GM12874 (cell line): ENCODE measurements at regions not wholly inside any gene's neighbourhood (a gene's known extent, or its start where the extent isn't known, plus 50 kb on each side); places are given as distances from the start of the nearest gene placed in this dataset.

ENCODE experiments used
- TF ChIP-seq, protein P1 (sequence below): IDR thresholded peaks from 2 replicates; pipeline ENCODE4 v1.5.1; 2011; ENCODE audit warnings: low read depth, mild to moderate bottlenecking, control low read depth, low read length, moderate library complexity; ENCODE audit not compliant: insufficient read depth

DNA sequence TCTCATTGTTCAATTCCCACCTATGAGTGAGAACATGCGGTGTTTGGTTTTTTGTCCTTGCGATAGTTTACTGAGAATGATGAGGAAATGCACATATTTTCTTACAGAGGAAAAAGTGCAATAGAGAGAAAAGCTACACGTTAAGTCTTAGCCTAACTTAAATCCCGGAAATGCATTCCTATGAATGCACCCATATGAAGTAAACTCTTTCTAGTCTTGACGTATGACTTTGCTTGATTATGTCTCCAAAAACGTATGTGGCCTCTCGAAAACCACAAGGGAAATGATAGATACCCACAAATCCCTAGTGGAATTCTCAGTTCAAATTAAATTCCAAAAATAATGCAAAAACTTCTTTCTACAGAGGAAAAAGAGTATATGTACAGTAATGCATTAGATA, 90.7 kb upstream of the SASH1 start:
- TF ChIP-seq, protein P1, sequence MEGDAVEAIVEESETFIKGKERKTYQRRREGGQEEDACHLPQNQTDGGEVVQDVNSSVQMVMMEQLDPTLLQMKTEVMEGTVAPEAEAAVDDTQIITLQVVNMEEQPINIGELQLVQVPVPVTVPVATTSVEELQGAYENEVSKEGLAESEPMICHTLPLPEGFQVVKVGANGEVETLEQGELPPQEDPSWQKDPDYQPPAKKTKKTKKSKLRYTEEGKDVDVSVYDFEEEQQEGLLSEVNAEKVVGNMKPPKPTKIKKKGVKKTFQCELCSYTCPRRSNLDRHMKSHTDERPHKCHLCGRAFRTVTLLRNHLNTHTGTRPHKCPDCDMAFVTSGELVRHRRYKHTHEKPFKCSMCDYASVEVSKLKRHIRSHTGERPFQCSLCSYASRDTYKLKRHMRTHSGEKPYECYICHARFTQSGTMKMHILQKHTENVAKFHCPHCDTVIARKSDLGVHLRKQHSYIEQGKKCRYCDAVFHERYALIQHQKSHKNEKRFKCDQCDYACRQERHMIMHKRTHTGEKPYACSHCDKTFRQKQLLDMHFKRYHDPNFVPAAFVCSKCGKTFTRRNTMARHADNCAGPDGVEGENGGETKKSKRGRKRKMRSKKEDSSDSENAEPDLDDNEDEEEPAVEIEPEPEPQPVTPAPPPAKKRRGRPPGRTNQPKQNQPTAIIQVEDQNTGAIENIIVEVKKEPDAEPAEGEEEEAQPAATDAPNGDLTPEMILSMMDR, result no peak

DNA sequence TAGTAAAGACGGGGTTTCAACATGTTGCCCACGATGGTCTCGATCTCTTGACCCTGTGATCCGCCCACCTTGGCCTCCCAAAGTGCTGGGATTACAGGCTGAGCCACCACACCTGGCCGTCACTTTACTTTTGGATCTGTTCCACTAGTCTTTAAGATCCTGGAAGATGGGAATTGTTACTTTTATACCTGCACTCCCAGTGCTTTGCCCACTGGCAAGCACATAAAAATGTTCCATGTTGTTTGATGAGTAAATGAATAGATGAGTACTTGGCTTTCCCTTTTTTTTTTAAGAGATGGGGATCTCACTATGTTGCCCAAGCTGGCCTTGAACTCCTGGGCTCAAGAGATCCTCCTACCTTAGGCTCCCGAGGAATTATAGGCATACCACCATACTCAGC, 84.8 kb upstream of the SASH1 start:
- TF ChIP-seq, protein P1, result no peak

- TF ChIP-seq, protein P1, result no peak
Measured at GRCh38 chr6:148258868-148259267, 83.8 kb upstream of the SASH1 start.

DNA sequence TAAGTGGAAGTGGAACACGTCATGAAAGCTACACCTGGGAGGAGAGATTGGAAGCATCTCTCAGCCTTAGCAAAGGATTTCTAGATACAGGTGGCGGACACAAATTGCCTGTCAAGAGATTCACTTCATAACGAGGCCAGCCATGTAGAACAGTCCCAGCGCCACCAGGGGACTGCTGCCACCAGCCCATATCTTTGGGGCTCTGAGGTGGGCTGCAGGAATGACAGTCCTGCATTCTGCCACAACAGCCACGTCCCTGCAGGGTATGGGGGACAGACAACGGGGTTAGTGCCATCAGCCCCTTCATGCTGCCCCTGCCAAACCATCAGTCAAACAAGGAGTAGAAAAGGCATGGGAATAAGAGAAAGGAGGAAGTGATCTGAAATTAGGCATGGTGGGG, 81.2 kb upstream of the SASH1 start:
- TF ChIP-seq, protein P1, result no peak

DNA sequence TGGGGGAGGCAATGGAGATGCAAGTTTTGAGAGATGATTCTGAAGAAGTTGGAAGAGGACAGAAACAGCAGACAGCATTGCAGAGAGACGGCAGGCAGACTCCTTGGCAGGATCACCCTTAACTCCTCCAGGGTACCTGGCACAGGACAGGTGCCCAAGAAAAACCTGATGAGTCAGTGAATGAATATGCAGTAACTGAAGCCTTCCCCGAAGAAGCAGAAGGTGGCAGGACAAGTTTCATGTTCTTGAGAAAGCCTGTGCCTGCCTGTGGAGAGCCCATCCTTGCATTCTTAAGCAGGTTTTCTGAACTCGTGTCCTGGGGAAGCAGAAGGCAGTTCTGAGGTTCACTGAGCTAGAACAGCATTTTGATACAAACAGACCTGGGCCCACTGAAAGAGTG, 79.6 kb upstream of the SASH1 start:
- TF ChIP-seq, protein P1, result no peak

DNA sequence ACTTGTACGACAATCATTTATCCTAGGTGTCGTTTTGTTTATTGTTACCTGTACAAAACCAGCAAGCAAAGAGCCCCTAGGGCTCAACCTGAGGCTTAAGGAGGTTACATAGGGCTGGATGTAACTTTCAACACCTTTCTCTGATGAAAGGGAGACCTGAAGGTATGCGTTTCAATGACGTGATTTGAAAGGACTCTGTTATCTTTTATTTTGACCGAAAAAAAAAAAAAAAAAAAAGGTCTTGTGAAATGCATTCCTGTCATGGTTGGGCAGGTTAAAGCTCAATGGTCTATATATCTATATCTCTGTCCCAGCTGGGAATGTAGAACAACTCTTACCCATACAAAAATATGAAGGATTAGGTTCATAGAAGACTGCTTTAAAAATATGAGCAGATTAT, 78.7 kb upstream of the SASH1 start:
- TF ChIP-seq, protein P1, result no peak

DNA sequence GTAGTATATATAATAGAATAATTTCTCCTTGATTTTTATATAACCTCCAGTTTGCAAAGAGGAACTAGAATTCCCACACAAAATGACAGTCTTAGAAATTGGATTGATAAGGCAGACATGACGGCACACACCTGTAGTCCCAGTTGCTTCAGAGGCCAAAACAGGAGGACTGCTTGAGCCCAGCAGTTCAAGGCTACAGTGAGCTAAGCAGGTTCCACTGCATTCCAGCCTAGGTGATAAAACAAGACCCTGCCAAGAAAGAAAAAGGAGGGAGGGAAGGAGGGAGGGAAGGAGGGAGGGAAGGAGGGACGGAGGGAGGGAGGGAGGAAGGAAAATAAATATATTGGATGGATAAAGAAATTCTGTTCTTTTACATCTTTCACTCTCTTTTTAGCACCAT, 77.6 kb upstream of the SASH1 start:
- TF ChIP-seq, protein P1, result no peak

GRCh38 chr6:148269386-148269785, 73.3 kb upstream of the SASH1 start:
- TF ChIP-seq, protein P1, result no peak
